T-helper 1 cell treated with Interleukin-12 subunit alpha and Interleukin-12 subunit beta and Interleukin-4 antibody, amounts not matched to agents 30 μg/mL and 1 μg/mL, for 36 hours (primary cell): ENCODE measurements at regions not wholly inside any gene's neighbourhood (a gene's known extent, or its start where the extent isn't known, plus 50 kb on each side); places are given as distances from the start of the nearest gene placed in this dataset.
"Not testable (repeated sequence)": the region's sequence is repeated elsewhere in the genome, so short reads cannot be mapped to it uniquely, and the experiment has no call there.

Source experiments
- H3K27ac Mint-ChIP-seq: one replicate; pipeline ENCODE4 v1.8.0; 2021; ENCODE audit warnings: mild to moderate bottlenecking, mixed read lengths
- H3K27me3 Mint-ChIP-seq: one replicate; pipeline ENCODE4 v1.8.0; 2021; ENCODE audit warnings: low read depth, mixed read lengths
- H3K36me3 Mint-ChIP-seq: one replicate; pipeline ENCODE4 v1.8.0; 2021; ENCODE audit warnings: low read depth, mixed read lengths
- H3K4me1 Mint-ChIP-seq: one replicate; pipeline ENCODE4 v1.8.0; 2021; ENCODE audit warnings: low read depth, mixed read lengths
- H3K4me3 Mint-ChIP-seq: one replicate; pipeline ENCODE4 v1.8.0; 2021; ENCODE audit warnings: mild to moderate bottlenecking, moderate library complexity, mixed read lengths
- H3K9me3 Mint-ChIP-seq: one replicate; pipeline ENCODE4 v1.8.0; 2021; ENCODE audit warnings: mixed read lengths

- not testable (repeated sequence) for H3K36me3 Mint-ChIP-seq, H3K4me3 Mint-ChIP-seq, H3K27me3 Mint-ChIP-seq, H3K4me1 Mint-ChIP-seq, H3K9me3 Mint-ChIP-seq, H3K27ac Mint-ChIP-seq
Observed at GRCh38 chr9:40221596-40222233, 866.2 kb downstream of the SPATA31A1 start.

GRCh38 chr9:40222617-40223200, 867.2 kb downstream of the SPATA31A1 start:
- not testable (repeated sequence) for H3K4me3 Mint-ChIP-seq, H3K36me3 Mint-ChIP-seq, H3K4me1 Mint-ChIP-seq, H3K27me3 Mint-ChIP-seq, H3K27ac Mint-ChIP-seq, H3K9me3 Mint-ChIP-seq

DNA sequence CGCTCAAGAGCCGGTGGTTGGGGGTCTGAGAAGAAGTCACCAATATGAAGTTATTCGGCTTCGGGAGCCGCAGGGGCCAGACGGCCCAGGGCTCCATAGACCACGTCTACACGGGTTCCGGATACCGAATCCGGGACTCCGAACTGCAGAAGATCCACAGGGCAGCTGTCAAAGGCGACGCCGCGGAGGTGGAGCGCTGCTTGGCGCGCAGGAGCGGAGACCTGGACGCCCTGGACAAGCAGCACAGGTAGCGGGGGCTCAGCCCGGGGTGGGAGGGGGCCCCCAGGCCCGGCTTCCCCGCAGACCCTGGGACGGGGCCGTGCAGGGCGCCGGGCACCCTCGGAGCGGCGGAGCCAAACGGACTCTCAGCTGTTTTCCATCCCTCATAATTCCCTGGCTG, 867.9 kb downstream of the SPATA31A1 start:
- not testable (repeated sequence) for H3K27me3 Mint-ChIP-seq, H3K4me3 Mint-ChIP-seq, H3K27ac Mint-ChIP-seq, H3K9me3 Mint-ChIP-seq, H3K36me3 Mint-ChIP-seq, H3K4me1 Mint-ChIP-seq
